ENCODE measurements at regions not wholly inside any gene's neighbourhood (a gene's known extent, or its start where the extent isn't known, plus 50 kb on each side); places are given as distances from the start of the nearest gene placed in this dataset.

- no peak overlapping the region for H3K4me3 ChIP-seq
- H3K9me3 ChIP-seq, result no peaks in the 10 kb centered on the region
- intact Hi-C loops (cut with DNase I), result no loop called here
- H3K27me3 ChIP-seq, result no peaks in the 10 kb centered on the region
- no peaks in the 10 kb centered on the region for H3K4me1 ChIP-seq
- no peak for DNase-seq
- TF ChIP-seq POLR2A (IDR thresholded peaks at IDR 0.05), result no peak
- TF ChIP-seq, protein P1, sequence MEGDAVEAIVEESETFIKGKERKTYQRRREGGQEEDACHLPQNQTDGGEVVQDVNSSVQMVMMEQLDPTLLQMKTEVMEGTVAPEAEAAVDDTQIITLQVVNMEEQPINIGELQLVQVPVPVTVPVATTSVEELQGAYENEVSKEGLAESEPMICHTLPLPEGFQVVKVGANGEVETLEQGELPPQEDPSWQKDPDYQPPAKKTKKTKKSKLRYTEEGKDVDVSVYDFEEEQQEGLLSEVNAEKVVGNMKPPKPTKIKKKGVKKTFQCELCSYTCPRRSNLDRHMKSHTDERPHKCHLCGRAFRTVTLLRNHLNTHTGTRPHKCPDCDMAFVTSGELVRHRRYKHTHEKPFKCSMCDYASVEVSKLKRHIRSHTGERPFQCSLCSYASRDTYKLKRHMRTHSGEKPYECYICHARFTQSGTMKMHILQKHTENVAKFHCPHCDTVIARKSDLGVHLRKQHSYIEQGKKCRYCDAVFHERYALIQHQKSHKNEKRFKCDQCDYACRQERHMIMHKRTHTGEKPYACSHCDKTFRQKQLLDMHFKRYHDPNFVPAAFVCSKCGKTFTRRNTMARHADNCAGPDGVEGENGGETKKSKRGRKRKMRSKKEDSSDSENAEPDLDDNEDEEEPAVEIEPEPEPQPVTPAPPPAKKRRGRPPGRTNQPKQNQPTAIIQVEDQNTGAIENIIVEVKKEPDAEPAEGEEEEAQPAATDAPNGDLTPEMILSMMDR (IDR thresholded peaks at IDR 0.05), result no peak
- no peaks in the 10 kb centered on the region for H3K36me3 ChIP-seq
- no peak overlapping the region for H3K27ac ChIP-seq
- no peak for ATAC-seq
Observed at GRCh38 chr18:30234755-30235154, 807.8 kb downstream of the DSC3 start.

- DNase-seq, result no peak
- H3K27ac ChIP-seq, result no peak overlapping the region
- no peaks in the 10 kb centered on the region for H3K9me3 ChIP-seq
- no peak for TF ChIP-seq POLR2A (IDR thresholded peaks at IDR 0.05)
- TF ChIP-seq, protein P1 (IDR thresholded peaks at IDR 0.05), result no peak
- no peaks in the 10 kb centered on the region for H3K27me3 ChIP-seq
- intact Hi-C loops (cut with DNase I), result no loop called here
- H3K36me3 ChIP-seq, result no peaks in the 10 kb centered on the region
- no peak for ATAC-seq
- H3K4me1 ChIP-seq, result no peaks in the 10 kb centered on the region
- H3K4me3 ChIP-seq, result no peak overlapping the region
Observed at GRCh38 chr18:30211112-30211511, 831.4 kb downstream of the DSC3 start.

DNA sequence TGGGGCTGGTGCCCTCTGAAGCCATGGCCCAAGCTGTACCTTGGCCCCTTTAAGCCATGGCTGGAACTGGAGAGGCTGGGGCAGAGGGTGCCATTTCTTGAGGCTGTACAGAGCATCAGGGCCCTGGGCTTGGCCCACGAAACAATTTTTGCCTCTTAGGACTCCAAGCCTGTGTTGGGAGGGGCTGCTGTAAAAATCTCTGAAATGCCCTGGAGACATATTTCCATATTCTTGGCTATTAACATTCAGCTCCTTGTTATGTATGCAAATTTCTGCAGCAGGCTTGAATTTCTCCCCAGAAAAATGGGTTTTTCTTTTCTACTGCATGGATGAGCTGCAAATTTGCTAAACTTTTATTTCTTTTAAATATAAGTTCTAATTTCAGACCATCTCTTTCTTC is 834.0 kb downstream of the DSC3 start:
- no peak overlapping the region for H3K4me3 ChIP-seq
- no peak overlapping the region for H3K27ac ChIP-seq
- no peak for ATAC-seq
- intact Hi-C loops (cut with DNase I), result no loop called here
- H3K27me3 ChIP-seq, result no peaks in the 10 kb centered on the region
- H3K4me1 ChIP-seq, result no peaks in the 10 kb centered on the region
- H3K36me3 ChIP-seq, result no peaks in the 10 kb centered on the region
- no peaks in the 10 kb centered on the region for H3K9me3 ChIP-seq
- no peak for DNase-seq
- no peak for TF ChIP-seq POLR2A (IDR thresholded peaks at IDR 0.05)
- WGBS, 4 donors, result 35 to 65% (median 46%) methylated on average over 1 of the region's 1 CpG

GRCh38 chr18:30192216-30192615 is 850.3 kb downstream of the DSC3 start:
- Histone ChIP-seq H3K27me3 (no peaks in the 10 kb centered on the region), H3K36me3 (no peaks in the 10 kb centered on the region), H3K4me3 (no peak overlapping the region), H3K9me3 (peaks cover 0 to 36% (median 15%) of the 10 kb centered on the region in 12 donors), H3K27ac (no peak overlapping the region), H3K4me1 (no peaks in the 10 kb centered on the region)
- ATAC-seq, result no peak
- 63 to 86% (median 77%) methylated on average over 2 to 3 of the region's 3 CpGs for WGBS, 4 donors
- intact Hi-C loops (cut with DNase I), result no loop called here
- TF ChIP-seq, protein P1 (IDR thresholded peaks at IDR 0.05), result no peak
- no peak for TF ChIP-seq POLR2A (IDR thresholded peaks at IDR 0.05)
- DNase-seq, result no peak

- H3K27me3 ChIP-seq, result no peaks in the 10 kb centered on the region
- DNase-seq (no peak), ATAC-seq (no peak)
- H3K4me3 ChIP-seq, result no peak overlapping the region
- no peak for TF ChIP-seq POLR2A (IDR thresholded peaks at IDR 0.05)
- TF ChIP-seq, protein P1 (IDR thresholded peaks at IDR 0.05), result no peak
- no peaks in the 10 kb centered on the region for H3K36me3 ChIP-seq
- peaks cover 0 to 17% (median 5%) of the 10 kb centered on the region in 12 donors for H3K9me3 ChIP-seq
- H3K4me1 ChIP-seq, result no peaks in the 10 kb centered on the region
- 90 to 93% (median 91%) methylated on average over 2 of the region's 2 CpGs for WGBS, 4 donors
- no peak overlapping the region for H3K27ac ChIP-seq
- intact Hi-C loops (cut with DNase I), result no loop called here
Observed at GRCh38 chr18:30186245-30186644, 856.3 kb downstream of the DSC3 start.

All from heart left ventricle (tissue), 16 donors.